Eye (tissue), 1 donor: ENCODE measurements at regions not wholly inside any gene's neighbourhood (a gene's known extent, or its start where the extent isn't known, plus 50 kb on each side); places are given as distances from the start of the nearest gene placed in this dataset.
A peak's percentile ranks its signal among the peaks of the same experiment; 100 is the strongest.

Experiments used
- DNase-seq: peaks from one replicate; pipeline ENCODE4 v3.0.0-alpha.2; 2015

DNA sequence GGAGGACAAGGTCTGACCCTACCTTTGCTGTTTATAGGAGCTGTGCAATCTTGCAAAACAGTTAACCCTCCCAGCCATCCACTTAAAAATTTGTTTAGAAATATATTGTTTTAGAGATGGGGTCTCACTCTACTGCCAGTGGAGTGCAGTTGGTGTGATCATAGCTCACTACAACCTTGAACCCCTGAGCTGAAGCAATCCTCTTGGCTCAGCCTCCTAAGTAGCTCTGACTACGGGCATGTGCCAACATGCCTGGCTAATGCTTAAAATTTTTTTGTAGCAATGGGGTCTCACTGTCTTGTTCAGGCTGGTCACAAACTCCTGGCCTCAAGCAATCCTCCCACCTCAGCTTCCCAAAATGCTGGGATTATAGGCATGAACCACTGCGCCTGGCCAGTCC lies 120.2 kb upstream of the PJA2 start:
- no peak for DNase-seq

DNA sequence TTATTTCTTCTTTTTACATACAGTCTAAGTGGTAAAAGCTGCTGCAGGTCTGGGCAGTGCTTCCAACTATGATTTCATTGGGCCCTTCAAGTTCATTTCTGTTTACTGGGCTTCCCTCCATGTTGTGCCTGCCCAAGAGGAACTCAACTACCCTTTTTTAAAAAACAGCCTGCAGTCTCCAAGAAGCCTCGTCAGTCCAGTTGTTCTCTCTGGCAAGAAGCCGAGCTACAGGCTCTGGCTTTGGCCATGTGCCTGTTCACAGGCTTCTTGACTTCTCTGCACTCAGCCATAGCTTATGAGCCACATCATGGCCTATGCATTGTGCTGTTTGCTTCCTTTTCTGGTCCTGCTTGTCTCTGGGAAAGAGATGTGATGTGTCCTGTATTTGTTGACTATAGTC lies 119.7 kb upstream of the PJA2 start:
- DNase-seq = peak; percentile 48

DNA sequence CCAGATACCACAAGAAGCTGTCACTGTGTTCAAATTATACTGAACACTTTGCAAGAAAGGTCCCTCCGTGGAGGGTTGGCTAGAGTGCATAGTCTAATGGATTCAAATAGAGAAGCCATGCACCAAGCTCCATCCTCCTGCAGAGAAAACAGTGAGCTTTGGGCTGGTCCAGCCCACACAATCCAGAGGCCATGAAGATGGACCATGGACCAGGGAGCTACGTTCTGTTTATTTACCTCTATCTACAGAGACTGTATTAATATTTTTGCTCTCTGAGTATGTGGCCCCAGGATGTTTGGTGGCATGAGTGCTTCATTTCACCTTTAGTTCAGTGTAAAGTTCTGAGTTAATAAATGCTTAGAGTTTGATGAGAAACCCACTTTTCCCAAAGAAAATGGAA lies 114.8 kb upstream of the PJA2 start:
- DNase-seq = no peak

DNA sequence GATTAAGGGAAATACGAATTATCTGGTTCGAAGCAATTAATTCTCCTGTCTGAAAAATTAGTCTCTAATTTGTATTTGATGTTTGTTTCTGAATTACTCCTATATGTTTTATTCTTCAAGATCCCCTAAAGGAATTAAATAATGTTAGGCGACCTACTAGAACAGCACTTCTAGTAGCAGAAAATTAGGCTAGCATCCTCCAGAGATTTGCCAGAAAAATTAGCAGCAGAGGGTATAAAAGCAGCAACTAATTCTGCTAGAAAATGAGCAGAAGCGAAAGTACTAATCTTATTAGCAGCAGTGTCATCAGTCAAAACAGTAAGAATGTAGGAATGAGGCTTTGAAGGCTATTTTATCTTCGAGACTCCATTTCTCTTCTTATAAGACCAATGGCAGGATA lies 114.3 kb upstream of the PJA2 start:
- no peak for DNase-seq

DNA sequence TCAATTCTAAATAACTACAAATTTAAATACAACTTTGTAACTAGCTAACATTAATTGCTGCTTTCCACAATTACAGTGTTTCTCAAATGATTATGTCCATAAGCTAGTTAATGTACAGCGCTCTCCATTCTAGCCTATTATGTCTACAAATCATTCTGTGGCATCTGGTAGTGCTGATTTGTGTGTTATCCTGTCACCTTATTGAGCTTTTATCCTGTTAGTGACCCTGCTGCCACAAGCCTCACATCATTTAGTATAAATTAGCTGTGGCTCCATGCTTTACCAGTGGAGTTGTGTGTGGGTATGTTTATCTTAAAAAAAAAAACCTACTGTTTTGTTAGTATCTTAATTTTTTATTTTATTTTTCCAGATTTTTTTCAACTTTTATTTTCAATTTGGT lies 112.6 kb upstream of the PJA2 start:
- no peak for DNase-seq

DNA sequence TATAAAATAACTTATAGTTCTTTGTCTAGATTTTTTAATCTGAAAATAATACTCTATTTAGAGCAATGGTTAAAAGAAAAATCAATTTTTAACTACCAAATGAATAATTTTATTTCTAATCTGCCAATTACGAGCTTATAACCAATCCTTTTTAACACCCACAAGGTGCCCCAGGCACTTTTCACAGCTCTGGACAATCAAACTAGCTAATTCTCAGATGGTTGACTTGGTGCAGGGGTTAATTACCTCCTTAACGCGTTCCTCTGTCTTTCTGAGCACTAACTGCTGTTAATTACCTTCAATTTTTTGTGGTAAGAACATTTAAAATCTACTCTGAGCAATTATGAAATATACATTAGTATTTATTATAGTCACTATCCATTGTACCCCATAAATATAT lies 109.6 kb upstream of the PJA2 start:
- no peak for DNase-seq

DNA sequence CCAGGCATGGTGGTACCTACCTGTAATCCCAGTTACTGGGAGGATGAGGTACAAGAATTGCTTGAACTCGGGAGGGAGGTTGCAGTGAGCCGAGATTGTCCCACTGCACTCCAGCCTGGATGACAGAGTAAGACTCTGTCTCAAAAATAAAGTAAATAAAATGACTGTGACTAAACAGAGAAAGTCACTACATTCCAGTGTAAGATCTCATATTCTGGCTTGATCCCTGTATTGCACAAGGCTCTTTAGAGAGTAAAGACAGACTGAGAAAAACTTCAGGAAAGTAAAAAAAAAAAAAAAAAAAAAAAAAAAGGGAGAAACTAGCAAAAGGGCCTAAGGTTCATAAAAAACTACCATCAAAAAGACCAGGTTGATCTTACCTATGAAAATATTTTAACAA lies 106.6 kb upstream of the PJA2 start:
- DNase-seq = no peak

GRCh38 chr5:109511980-109512734 lies 102.4 kb upstream of the PJA2 start:
- DNase-seq = no peak

DNA sequence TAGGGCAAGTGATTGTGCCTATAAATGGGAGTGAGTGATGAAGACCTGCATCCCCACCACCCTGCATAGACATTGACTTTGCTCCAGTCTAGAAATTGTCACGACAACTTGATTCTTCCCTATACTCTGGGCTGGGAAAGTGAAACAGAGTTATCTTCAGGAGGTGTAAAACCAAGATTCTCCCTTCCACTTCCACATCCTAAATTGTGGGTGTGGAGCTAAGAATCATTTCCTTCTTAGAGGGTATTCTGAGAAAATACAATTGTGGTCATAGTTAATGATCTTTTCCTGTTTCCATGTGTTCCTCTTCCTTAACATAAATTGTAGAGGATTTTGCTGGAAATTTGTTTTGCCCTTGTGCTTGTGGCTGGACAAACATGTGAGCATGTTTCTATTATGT lies 96.8 kb upstream of the PJA2 start:
- DNase-seq = no peak

DNA sequence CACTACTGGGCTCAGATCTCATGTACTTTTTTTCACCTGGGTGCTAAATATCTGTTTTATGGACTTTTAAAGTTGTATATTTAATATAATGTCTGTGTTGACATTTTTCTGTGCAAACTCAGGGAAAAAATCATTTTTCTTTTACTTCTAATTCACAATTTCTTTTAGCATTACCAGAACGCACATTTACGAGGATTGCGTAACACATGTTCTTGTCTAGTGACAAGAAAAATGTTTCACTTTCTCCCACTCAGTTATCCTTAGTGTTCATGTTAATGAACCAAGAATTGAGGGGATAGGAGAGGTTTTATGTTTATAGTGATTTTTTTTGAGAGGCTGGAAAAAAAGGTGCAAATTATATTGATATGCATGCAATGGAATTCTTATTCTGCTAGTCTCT lies 86.3 kb upstream of the PJA2 start:
- no peak for DNase-seq

DNA sequence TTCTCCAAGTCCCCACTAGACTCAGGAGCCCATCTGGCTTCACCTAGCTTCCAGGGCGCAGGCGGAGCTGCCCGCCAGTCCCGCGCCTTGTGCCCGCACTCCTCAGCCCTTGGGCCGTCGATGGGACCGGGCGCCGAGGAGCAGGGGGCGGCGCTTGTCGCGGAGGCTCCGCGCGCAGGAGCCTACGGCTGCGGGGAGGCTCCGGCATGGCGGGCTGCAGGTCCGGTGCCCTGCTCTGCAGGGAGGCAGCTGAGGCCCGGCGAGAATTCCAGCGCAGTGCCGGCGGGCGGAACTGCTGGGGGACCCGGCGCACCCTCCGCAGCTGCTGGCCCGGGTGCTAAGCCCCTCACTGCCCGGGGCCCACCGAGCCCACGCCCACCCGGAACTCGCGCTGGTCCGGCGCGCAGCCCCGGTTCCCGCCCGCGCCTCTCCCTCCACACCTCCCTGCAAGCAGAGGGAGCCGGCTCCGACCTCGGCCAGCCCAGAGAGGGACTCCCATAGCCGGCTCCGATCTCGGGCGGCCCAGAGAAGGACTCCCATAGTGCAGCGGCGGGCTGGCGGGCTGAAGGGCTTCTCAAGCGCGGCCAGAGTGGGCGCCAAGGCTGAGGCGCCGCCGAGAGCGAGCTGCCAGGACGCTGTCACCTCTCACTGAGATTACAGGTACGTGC lies 78.1 kb upstream of the PJA2 start:
- no peak for DNase-seq

DNA sequence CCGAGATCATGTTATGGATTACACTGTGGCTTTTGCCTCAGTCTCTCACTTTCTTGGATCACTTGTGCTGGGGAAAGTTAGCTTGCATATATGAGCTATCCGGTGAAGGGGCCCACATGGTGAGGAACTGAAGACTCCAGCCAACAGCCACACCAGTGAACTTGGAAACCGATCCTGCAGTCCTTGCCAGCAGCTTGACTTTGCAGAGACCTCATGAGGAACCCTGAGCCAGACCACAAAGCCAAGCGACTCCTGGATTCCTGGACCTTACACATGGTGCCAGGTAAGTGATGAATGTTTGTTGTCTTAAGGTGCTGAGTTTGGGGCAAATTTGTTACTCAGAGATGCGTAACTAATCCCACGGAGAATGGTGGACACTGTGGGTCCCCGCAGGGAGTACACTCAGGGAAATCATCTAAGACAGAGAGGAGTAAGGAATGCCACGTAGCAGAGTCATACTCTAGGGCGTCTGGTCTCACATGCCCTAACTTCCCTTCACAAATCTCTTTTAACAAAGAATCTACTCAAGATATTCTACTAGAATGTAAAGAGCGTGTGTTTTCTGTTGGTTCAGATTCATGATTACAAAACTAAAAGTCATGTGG lies 76.5 kb upstream of the PJA2 start:
- no peak for DNase-seq

DNA sequence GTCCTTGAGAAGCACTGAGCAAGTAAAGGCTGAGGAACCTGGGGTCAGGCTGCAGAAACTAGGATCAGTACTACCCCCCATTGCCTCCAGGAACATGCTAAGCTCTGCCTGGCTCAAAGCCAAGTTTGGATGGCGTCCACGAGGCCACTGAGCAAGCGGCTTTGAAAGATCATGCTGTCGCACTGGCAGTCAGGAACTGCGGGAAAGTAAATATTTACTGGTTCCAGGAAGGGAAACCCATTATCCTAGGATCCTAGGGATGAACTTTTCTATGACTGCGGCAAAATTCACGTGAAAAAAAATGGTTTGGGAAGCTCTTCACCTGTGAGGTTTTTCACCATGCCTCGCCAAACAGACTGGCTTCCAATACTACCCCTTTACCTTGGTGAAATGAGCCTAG lies 75.3 kb upstream of the PJA2 start:
- peak; percentile 65 for DNase-seq

DNA sequence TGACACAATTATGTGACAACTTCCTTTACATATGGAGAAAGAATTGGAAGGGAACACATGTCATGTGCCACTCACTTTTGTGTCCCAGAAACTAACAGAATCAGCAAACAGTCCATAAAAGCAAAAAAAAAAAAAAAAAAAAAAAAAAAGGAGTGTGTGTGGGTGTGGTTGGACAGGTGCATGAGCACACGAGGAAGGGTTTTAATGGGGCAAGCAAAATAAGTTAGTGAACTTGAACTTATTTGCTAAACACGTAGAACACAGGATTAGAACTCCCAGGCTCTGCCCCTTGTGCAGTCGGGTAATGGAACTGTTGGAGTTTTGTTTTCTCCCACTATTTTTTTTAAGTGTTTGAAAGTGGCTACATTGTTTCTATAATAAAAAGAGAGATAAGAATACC lies 74.8 kb upstream of the PJA2 start:
- DNase-seq = no peak

- no peak for DNase-seq
Observed at GRCh38 chr5:109483395-109483971, 73.7 kb upstream of the PJA2 start.

DNA sequence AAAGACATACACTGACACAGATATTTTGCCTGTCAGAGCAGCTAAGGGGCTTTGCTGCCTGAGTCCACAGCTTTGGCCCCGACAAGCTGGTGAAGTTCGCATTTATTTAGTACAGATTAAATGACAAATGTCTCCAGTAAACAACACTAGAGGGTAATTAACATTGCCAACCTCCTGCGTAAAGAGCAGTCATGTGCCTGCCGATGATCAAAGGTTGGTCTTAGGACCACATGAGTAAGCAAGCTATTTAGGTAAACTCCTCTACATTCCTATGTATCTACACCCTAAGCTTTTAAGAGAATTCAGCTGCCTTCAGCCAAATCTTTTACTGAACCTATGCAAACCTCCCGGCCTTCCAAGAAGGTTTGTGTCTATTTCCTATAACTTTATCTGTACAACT lies 73.0 kb upstream of the PJA2 start:
- no peak for DNase-seq

- no peak for DNase-seq
Observed at GRCh38 chr5:109479260-109479860, 69.6 kb upstream of the PJA2 start.

GRCh38 chr5:109478830-109479229 lies 69.1 kb upstream of the PJA2 start:
- no peak for DNase-seq

DNA sequence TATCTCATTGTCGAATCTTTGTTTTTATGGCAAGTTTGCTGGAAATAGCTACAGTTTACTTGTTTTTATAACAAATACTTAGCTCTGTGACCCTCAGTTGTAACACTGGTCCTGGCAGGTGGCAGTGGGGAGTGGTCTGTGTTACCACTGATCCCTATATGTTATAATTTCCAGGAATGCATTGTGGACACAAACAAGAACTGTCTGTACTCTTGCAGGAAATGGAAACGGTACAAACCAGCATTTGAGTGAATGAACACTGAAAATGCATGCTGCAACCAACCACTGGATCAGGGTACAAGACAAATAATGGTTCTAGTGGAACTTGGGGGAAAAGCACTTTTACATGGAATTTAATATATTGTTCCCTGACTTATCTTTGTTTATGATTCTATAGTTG lies 66.5 kb upstream of the PJA2 start:
- no peak for DNase-seq

DNA sequence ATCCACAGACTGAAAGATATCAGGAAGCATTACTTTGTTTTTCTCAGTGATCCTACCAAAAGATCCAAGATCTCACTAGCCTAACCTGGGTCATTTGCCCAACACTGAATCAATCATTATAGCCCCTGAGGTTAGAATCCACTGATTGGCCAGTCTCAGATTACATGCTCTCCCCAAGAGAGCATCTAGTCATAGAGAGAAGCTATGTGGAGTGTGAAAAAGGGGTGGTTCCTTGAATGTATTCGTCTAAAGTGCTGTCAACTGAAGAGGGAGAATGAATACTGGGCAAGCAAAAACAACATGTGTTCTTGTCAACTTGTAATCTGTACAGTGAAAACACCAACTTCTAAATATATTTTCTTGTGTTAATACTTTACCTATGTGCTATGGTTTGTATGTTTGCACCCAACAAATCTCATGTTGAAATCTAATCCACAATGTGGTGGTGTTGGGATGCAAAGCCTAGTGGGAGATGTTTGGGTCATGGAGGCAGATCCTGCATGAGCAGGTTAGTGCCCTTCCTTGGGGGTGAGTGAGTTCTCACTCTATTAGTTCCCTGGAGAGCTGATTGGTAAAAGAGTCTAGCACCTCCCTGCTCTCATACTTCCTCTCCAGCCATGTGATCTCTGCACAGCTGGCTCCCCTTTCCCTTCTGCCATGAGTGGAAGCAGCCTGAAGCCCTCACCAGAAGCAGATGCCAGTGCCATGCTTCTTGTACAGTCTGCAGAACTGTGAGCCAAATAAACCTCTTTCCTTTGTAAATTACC lies 60.3 kb upstream of the PJA2 start:
- no peak for DNase-seq

DNA sequence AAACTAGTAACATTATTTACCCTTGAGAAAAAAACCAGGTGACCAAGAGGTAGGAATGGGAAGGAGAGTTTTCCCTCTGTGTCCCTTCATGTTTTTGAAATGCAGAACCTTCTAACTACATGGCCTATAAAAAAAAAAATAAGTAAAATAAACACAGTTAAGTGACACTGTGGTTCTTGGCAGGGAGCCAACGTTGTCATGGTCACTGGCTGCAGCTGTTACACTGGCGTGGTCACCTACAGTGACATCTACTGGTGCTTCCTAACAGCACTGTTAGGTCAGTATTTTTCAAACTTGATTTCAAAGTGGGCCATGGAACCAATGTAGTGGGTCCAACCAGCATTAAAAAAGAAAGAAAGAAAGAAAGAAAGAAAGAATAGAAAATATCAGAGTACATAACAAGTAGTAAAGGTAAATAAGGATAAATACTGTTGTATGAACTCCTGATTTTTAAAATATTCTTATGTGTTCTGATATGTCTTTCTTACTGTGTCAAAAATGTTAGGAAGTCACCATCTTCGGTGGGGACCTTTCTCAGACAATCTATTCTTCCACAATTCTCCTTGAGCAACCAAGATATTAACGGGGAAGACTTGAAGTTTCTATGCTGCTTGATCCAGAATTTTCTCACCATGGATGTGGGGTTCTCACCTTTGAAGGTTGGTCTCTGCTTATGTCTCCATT lies 59.1 kb upstream of the PJA2 start:
- DNase-seq = peak; percentile 96

GRCh38 chr5:109468288-109468676 lies 58.5 kb upstream of the PJA2 start:
- no peak for DNase-seq
